ENCODE measurements at regions not wholly inside any gene's neighbourhood (a gene's known extent, or its start where the extent isn't known, plus 50 kb on each side); places are given as distances from the start of the nearest gene placed in this dataset.
"Not testable (repeated sequence)": the region's sequence is repeated elsewhere in the genome, so short reads cannot be mapped to it uniquely, and the experiment has no call there.

DNA sequence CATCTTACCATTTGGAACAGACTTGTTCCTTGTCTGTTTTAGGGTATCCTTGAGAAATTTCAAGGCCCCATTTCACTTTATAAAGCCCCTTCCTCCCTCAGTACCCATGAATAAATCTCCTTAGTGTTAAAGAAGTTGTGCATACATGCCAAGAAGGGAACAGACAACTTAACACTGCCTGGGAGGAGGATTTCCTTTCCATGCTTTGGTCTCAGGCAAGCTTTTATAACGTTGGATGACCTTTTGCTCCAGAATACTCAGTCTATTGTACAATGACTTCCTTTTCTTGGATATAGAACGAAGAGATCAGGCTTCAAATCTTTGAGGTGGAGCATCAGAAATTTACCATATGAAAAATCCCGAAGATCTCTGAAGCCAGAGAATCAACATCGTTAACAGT is 551.4 kb downstream of the PRKD1 start:
- no peak for DNase-seq (ENCODE audit: low spot score)

DNA sequence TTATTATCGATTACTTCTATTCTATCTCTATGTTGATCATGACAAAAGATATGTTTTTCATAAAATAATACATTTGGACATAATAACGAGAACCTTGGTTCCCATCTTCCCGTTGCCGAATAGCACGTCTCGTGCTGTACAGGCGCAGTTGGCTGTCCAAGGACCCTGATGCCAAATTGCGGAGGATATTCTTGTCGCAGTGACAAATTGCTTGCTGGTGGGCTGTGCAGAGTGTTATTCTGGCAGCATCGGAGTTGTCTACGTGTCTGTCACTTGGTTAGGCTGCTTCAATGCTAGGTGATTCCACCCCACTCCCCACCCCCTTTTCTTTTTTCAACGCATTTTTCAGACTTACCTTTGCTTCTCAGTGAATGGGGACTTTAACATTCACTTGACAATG is 546.8 kb downstream of the PRKD1 start:
- no peak for DNase-seq (ENCODE audit: low spot score)

DNA sequence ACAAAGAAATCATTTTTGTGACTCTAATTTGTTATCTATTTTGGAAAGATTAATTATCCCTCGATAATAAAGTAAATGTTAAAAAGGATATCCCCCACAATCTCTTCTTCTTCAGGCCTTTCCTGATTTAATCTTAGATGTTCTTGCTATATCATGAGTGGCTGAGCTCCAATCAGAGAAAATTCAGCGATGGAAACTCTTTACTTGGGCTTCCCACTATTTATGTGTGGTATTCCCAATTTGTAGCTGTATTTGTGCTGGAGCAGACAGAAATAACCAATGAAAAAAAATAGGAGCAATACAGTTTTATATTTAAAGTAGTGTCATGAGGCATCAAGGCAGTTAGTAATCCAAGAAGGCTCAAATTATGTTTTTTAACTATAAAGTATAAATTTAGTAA is 539.1 kb downstream of the PRKD1 start:
- no peak for DNase-seq (ENCODE audit: low spot score)

DNA sequence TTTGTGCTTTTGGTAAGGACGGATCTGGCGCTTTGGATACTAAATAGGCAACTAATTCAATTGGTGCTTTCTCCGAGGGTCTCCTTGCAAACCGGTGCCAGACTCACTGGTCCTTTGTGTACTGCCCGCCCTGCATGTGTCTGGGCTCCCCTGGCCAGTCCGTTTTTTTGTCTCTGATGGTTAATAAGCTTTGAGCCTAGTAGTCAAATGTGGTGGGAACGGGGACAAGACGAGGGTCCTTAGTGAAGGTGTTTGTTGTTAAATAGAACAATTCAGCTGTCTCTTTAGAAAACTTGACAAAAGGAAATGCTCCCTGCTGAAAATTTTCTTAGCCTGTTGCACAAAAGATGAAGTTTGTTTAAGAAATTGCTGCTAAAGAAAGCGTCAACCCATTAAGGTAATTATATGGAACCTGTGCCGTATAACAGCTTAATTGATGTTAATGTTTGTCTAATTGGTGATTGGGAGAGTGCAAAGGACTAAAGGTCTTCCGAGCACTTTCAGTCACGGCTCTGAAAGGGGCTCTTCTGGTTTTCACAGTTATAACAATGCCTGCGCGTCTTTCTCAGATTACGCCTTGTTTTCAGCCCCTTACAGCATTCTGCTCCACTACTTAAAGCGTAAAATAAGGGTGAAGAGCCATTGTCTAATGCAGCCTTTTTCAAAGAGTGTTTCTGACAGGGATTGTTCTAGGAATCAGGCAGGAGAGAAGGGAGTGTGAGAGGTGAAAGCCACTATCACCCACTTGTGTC is 537.4 kb downstream of the PRKD1 start:
- no peak for DNase-seq (ENCODE audit: low spot score)

DNA sequence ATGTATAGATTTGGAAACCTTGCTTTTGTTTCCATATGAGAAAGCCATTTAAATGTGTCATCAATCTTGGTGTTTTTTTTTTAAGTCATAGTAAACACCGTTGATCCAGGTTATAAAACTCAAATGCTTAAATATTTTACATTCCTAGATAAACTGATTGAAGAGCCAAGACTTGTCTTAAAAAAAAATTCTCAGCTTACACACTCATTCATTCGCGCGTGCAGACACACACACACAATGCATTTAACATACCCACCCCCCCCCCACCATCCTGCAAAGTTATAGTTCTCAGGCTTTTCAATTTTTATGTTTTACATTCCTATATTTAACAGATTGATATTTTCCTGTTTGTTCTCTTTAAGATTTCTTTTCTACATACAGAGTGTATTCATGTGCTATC is 536.4 kb downstream of the PRKD1 start:
- no peak for DNase-seq (ENCODE audit: low spot score)

GRCh38 chr14:29391801-29392200 is 535.8 kb downstream of the PRKD1 start:
- no peak for DNase-seq (ENCODE audit: low spot score)

- no peak for DNase-seq (ENCODE audit: low spot score)
These were observed 535.4 kb downstream of the PRKD1 start for GRCh38 chr14:29392287-29392686.

DNA sequence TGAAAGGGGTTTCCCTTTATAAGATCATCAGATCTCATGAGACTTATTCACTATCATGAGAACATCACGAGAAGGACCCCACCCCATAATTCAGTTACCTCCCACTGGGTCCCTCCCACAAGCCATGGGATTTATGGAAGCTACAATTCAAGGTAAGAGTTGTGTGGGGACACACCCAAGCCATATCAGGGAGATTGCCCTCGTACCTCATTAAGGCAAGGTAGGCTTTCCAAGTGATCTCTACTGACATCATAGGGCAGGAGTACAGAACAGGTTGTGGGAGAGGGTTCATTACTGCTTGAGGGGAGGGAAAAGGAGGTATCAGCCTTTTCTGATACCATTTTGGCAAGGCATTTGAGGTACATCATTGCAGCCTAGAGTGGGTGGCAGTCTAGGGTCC is 524.6 kb downstream of the PRKD1 start:
- no peak for DNase-seq (ENCODE audit: low spot score)

GRCh38 chr14:29410581-29410980 is 517.1 kb downstream of the PRKD1 start:
- no peak for DNase-seq (ENCODE audit: low spot score)

GRCh38 chr14:29414931-29415330 is 512.7 kb downstream of the PRKD1 start:
- DNase-seq (ENCODE audit: low spot score) = not testable (repeated sequence)

- no peak for DNase-seq (ENCODE audit: low spot score)
These were observed 507.9 kb downstream of the PRKD1 start for GRCh38 chr14:29419736-29420135.

DNA sequence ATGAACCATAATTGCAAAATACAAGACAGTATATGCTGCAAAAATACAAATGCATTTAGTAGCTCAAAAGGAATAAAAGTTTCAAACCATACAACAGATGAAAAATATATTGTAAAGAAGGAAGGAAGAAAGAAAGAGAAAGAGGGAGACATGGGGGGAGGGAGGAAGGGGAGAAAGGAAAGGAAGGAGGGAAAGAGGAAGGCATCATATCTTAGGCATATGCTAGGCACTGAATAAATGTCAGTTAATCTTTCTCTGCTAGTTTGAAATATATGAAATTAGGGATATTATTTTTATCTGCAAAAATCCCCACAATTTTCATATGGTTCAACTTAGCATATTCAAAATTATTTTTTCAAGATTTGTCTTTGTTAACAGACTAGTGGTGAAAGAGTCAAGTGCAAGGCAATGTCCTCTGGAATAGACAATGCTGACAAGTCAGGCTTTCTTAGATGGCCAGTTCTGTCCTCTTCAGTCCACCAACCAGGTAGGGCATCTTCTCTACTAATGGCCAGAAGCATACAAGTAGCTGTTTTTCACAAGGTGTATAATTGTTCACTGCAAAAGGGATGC is 506.4 kb downstream of the PRKD1 start:
- DNase-seq (ENCODE audit: low spot score) = no peak

- DNase-seq (ENCODE audit: low spot score) = no peak
These were observed 501.8 kb downstream of the PRKD1 start for GRCh38 chr14:29425705-29426482.

GRCh38 chr14:29442696-29443095 is 485.0 kb downstream of the PRKD1 start:
- no peak for DNase-seq (ENCODE audit: low spot score)

DNA sequence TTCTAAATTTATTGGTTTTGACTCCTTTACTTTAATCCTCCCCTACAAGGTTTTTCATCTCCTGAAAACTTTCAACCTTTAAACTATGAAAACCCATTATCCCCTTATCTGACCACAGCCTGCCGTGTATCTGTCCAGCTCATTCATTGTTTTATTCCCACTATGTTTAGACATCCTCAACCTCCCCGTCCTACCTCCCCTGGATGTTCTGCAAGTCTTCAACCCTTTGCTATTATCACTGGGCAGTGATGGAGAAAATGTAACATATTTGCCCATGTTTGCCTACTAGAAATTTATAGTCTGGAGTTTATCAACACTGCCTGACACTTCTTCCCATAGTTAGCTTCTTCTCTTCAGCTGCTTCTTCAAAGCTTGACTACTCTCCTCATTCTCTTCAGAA is 483.4 kb downstream of the PRKD1 start:
- DNase-seq (ENCODE audit: low spot score) = no peak

- DNase-seq (ENCODE audit: low spot score) = no peak
These were observed 482.8 kb downstream of the PRKD1 start for GRCh38 chr14:29444805-29445204.

GRCh38 chr14:29446971-29447370 is 480.7 kb downstream of the PRKD1 start:
- DNase-seq (ENCODE audit: low spot score) = no peak

DNA sequence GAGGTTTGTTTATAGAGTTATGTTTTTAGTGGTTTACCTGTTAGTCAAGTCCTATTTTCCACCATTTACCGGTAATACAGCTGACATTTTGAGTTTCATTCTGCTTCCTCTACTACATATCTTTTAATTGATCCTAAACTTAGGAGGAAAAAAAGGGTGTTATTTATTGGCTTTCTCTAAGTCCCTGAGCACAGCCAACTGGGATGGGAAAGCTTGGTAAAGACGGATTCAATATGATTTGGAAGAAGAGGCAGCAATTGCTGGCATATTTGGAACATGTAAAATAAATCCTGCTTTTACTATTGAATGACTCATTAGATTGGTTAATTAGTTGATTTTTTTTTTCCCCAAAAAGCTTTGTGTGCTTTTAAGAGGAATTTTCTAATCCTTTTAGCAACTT is 475.7 kb downstream of the PRKD1 start:
- DNase-seq (ENCODE audit: low spot score) = no peak

DNA sequence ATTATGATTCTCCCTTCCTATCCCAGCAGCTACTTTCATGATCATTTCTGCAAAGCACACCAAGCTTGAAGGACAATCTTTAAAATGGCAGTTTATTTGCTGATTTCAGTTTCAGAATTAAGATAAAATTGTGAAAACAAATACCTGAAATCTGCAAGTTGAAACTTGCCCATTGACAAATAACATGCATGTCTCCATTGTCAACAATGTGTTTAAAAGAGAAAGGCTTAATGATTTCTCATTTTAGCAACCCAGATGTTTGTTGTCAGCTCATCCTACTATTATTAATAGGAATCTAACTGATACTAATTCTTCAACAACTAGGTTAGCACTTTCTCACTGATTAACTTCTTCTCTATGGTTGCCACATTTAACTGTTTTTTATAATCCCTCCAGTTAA is 474.6 kb downstream of the PRKD1 start:
- DNase-seq (ENCODE audit: low spot score) = no peak

- no peak for DNase-seq (ENCODE audit: low spot score)
These were observed 473.5 kb downstream of the PRKD1 start for GRCh38 chr14:29454026-29454693.

GRCh38 chr14:29458547-29458946 is 469.1 kb downstream of the PRKD1 start:
- no peak for DNase-seq (ENCODE audit: low spot score)

DNA sequence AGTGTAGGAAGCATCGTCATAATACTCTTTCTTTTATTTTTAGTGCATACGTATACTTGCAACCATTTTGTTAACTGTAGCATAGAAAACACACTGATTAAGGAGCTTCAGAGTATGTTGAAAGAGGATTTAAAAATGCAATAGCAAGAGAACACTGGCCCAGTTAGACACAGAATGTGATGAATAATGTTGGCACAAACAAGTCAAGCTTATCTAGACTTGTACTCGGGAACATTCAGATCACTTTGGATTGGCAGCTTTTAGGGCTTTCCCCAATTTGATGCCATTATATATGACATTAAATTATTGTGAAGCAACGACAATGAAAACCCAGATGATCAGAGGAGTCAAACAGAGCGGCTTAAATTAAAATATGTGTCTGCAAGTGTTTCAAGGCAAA is 468.1 kb downstream of the PRKD1 start:
- DNase-seq (ENCODE audit: low spot score) = no peak
